Stomach (tissue), 8 donors: ENCODE measurements at regions not wholly inside any gene's neighbourhood (a gene's known extent, or its start where the extent isn't known, plus 50 kb on each side); places are given as distances from the start of the nearest gene placed in this dataset.

ENCODE experiments used
- DNase-seq, 2 donors: peaks; one replicate each; pipeline versions ENCODE4 v3.0.0 to v3.0.0-alpha.2; 2013 to 2019
- H3K27ac ChIP-seq, 5 donors: fragments of 200-600 bp in 4 of 5; sonication (generic) in 4 of 5; one replicate each; pipeline ENCODE4 v1.5.1; 2013 to 2019; ENCODE audit warnings: mild to moderate bottlenecking in 1 of 5, moderate library complexity in 1 of 5
- H3K27me3 ChIP-seq, 3 donors: fragments of 200-600 bp; sonication (generic); one replicate each; pipeline ENCODE4 v1.5.1; 2017 to 2019; ENCODE audit warnings: mixed run types in 1 of 3
- H3K36me3 ChIP-seq, 4 donors: fragments of 200-600 bp; sonication (generic); 1 replicate in 3 of 4; 2 replicates in 1 of 4; pipeline ENCODE4 v1.5.1; 2016 to 2019
- H3K4me1 ChIP-seq, 4 donors: fragments of 200-600 bp; sonication (generic); one replicate each; pipeline ENCODE4 v1.5.1; 2016 to 2019
- H3K4me3 ChIP-seq, 4 donors: fragments of 200-600 bp; sonication (generic) in 3 of 4; one replicate each; pipeline ENCODE4 v1.5.1; 2016 to 2019; ENCODE audit warnings: mild to moderate bottlenecking in 1 of 4
- H3K9me3 ChIP-seq, 4 donors: fragments of 200-600 bp; sonication (generic); one replicate each; pipeline ENCODE4 v1.5.1; 2016 to 2019
- CTCF ChIP-seq, 7 experiments: fragments of 450-650 bp in 4 of 7; fragments of 200-600 bp in 3 of 7; sonication (generic) in 3 of 7; IDR thresholded peaks; one replicate each; pipeline ENCODE4 v1.5.1; 2016 to 2019; ENCODE audit warnings: antibody characterized with exemption in 7 of 7, control low read depth in 2 of 7, mild to moderate bottlenecking in 1 of 7
- EP300 ChIP-seq: sonication (generic); formaldehyde crosslinking; IDR thresholded peaks from one replicate; pipeline ENCODE4 v1.6.1; 2017; ENCODE audit warnings: antibody characterized with exemption
- POLR2A ChIP-seq, 4 donors: fragments of 450-650 bp; IDR thresholded peaks; one replicate each; pipeline ENCODE4 v1.6.1; 2016; ENCODE audit warnings: antibody characterized with exemption in 4 of 4, control low read depth in 2 of 4, mild to moderate bottlenecking in 1 of 4, moderate library complexity in 1 of 4
- POLR2AphosphoS5 ChIP-seq, 3 donors: sonication (generic); formaldehyde crosslinking; IDR thresholded peaks; one replicate each; pipeline ENCODE4 v1.6.1; 2016; ENCODE audit warnings: antibody characterized with exemption in 3 of 3
- WGBS, 5 donors: extraction: QIAGEN DNeasy Blood & Tissue Kit in 3 of 5; methylation state at CpG; one replicate each; pipeline versions ENCODE4 v1.1.5 to v1.1.7; 2013 to 2018; 5-methylcytosine and 5-hydroxymethylcytosine counted together
- intact Hi-C: fragments of 100-400 bp; cut with DNase I; formaldehyde crosslinking; loops from one replicate; pipeline ENCODE4 v1.15.1; 2023; ENCODE audit warnings: low total_unique reads
- donor health status: healthy with polysubstance abuse.
- donor health status: Bipolar disorder and iron deficiency.
- donor health status: healthy.

DNA sequence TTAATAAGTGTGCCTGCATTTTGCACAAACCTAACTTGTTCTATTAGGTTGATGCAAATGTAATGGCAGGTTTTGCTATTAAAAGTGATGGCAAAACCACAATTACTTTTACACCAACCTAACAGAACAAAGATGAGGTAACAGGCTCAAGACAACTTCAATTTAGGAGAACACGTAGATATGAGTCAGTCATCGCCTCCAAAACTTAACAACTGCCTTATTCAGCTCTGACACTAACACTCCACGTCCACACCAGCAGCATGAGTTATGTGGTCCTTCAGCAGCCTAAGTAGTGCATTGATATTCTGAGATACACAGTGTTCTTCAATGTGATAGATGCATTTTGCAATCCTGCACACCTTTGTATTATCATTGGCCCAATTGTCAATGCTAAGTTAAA, 1175.1 kb upstream of the ACVR2A start:
- intact Hi-C loops = no loop called here
- H3K36me3 ChIP-seq = no peaks in the 10 kb centered on the region
- H3K4me3 ChIP-seq = no peak overlapping the region
- TF ChIP-seq POLR2AphosphoS5 (IDR thresholded peaks at IDR 0.05) = no peak
- H3K27me3 ChIP-seq = no peaks in the 10 kb centered on the region
- DNase-seq = no peak
- WGBS, 5 donors = 72 to 90% (median 81%) methylated on average over 3 of the region's 3 CpGs
- no peak overlapping the region for H3K27ac ChIP-seq
- no peaks in the 10 kb centered on the region for H3K4me1 ChIP-seq
- no peaks in the 10 kb centered on the region for H3K9me3 ChIP-seq

DNA sequence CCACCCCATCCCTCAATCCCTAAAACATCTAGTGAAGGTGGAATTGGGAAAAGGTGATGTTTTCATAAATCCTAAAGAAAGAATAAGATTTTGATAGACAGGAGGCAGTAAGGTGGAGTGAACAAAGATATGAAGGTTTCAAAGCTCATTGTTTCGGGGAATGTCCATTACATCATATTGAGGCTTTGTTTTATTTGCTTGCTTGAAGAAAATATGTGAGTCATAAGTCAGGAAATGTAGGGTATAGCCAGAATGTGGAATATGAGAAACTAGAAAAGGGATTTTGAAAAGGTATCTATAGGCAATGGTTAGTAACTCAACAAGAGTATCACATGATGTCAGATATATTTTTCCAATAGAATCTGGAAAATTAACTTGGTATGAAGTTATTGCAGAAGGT, 1178.5 kb upstream of the ACVR2A start:
- H3K27ac ChIP-seq = no peak overlapping the region
- H3K36me3 ChIP-seq = no peaks in the 10 kb centered on the region
- H3K4me3 ChIP-seq = no peak overlapping the region
- no peaks in the 10 kb centered on the region for H3K27me3 ChIP-seq
- no peaks in the 10 kb centered on the region for H3K4me1 ChIP-seq
- intact Hi-C loops = no loop called here
- no peak for DNase-seq
- H3K9me3 ChIP-seq = no peaks in the 10 kb centered on the region
- WGBS, 5 donors = 57 to 78% (median 63%) methylated on average over 1 of the region's 1 CpG
- TF ChIP-seq EP300 (no peak), CTCF (IDR thresholded peaks at IDR 0.05) (no peak), POLR2AphosphoS5 (IDR thresholded peaks at IDR 0.05) (no peak), POLR2A (IDR thresholded peaks at IDR 0.05) (no peak)

GRCh38 chr2:146665800-146666199, 1179.0 kb upstream of the ACVR2A start:
- no peak for DNase-seq
- no peaks in the 10 kb centered on the region for H3K27me3 ChIP-seq
- TF ChIP-seq EP300 (no peak), POLR2A (IDR thresholded peaks at IDR 0.05) (no peak), CTCF (IDR thresholded peaks at IDR 0.05) (no peak), POLR2AphosphoS5 (IDR thresholded peaks at IDR 0.05) (no peak)

DNA sequence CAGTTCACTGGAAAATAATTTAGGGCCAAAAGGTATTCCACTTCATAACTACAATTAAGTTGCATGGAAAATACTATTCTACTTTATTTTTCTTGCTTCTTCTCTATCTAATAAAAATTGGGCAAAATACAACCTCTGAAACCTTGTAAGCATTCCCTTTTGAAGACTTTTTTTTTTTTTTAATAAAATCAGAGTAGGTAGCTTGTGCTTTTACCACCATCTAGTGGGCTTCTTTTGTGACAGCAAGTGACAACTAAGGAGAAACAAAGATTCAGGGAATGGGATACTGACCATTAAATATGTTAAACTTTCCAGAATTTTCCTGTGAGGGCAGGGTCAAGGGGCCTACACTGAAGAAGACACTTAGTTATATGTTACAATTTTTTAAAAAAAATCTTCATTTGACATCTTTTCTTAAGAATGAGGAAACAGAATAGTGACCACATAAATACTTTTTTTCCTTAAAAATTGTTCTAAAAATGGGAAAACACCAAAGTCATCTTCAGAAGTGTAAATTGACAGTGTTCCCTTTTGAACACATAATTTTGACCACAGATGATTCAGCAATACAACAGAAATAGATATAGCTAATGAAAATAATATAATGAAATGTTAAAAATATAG, 1183.2 kb upstream of the ACVR2A start:
- intact Hi-C loops = no loop called here
- DNase-seq = peak in 1 of 2 donors; percentile 62
- TF ChIP-seq CTCF (IDR thresholded peaks at IDR 0.05) (peak in 2 of 7 experiments; percentile 19 to 32), POLR2A (IDR thresholded peaks at IDR 0.05) (no peak), POLR2AphosphoS5 (IDR thresholded peaks at IDR 0.05) (no peak), EP300 (no peak)

More at GRCh38 chr2:146665800-146666199, 1179.0 kb upstream of the ACVR2A start:
- intact Hi-C loops = no loop called here
- H3K9me3 ChIP-seq = no peaks in the 10 kb centered on the region
- H3K27ac ChIP-seq = no peak overlapping the region
- H3K36me3 ChIP-seq = no peaks in the 10 kb centered on the region
- no peaks in the 10 kb centered on the region for H3K4me1 ChIP-seq
- H3K4me3 ChIP-seq = no peak overlapping the region

GRCh38 chr2:146659976-146660375, 1184.9 kb upstream of the ACVR2A start:
- intact Hi-C loops = no loop called here
- WGBS, 5 donors = 78 to 91% (median 85%) methylated on average over 1 of the region's 1 CpG
- TF ChIP-seq CTCF (IDR thresholded peaks at IDR 0.05) (no peak), POLR2A (IDR thresholded peaks at IDR 0.05) (no peak)
- no peaks in the 10 kb centered on the region for H3K9me3 ChIP-seq
- no peaks in the 10 kb centered on the region for H3K27me3 ChIP-seq
- no peak overlapping the region for H3K27ac ChIP-seq
- H3K36me3 ChIP-seq = no peaks in the 10 kb centered on the region
- DNase-seq = no peak
- H3K4me1 ChIP-seq = no peaks in the 10 kb centered on the region
- H3K4me3 ChIP-seq = no peak overlapping the region

More for the DNA sequence above, 1183.2 kb upstream of the ACVR2A start:
- no peaks in the 10 kb centered on the region for H3K36me3 ChIP-seq
- H3K9me3 ChIP-seq = no peaks in the 10 kb centered on the region
- no peaks in the 10 kb centered on the region for H3K27me3 ChIP-seq
- no peaks in the 10 kb centered on the region for H3K4me1 ChIP-seq
- no peak overlapping the region for H3K4me3 ChIP-seq
- H3K27ac ChIP-seq = no peak overlapping the region
